Heart right ventricle (tissue), 16 donors: ENCODE measurements at regions not wholly inside any gene's neighbourhood (a gene's known extent, or its start where the extent isn't known, plus 50 kb on each side); places are given as distances from the start of the nearest gene placed in this dataset.

ENCODE experiments used
- ATAC-seq, 8 donors: fragments of 200-7000 bp; cut with Tn5 transposase; one replicate each; pipeline ENCODE4 v1.9.1; 2020; ENCODE audit warnings: mild to moderate bottlenecking in 8 of 8, moderate library complexity in 8 of 8, moderate number of reproducible peaks in 1 of 8
- DNase-seq, 2 donors: peaks; one replicate each; pipeline ENCODE4 v3.0.0-alpha.2; 2020
- H3K27ac ChIP-seq, 10 donors: fragments of 200-600 bp; sonication (generic) in 2 of 10; one replicate each; pipeline versions ENCODE4 v1.5.0 to v1.8.0; 2020 to 2022; ENCODE audit warnings: mild to moderate bottlenecking in 3 of 10
- H3K27me3 ChIP-seq, 7 donors: fragments of 200-600 bp; one replicate each; pipeline ENCODE4 v1.8.0; 2021 to 2022; ENCODE audit warnings: mild to moderate bottlenecking in 2 of 7
- H3K36me3 ChIP-seq, 9 donors: fragments of 200-600 bp; sonication (generic) in 1 of 9; one replicate each; pipeline versions ENCODE4 v1.5.0 to v1.8.0; 2020 to 2022; ENCODE audit warnings: mild to moderate bottlenecking in 2 of 9
- H3K4me1 ChIP-seq, 9 donors: fragments of 200-600 bp; sonication (generic) in 1 of 9; one replicate each; pipeline versions ENCODE4 v1.5.0 to v1.8.0; 2020 to 2022; ENCODE audit warnings: mild to moderate bottlenecking in 4 of 9
- H3K4me3 ChIP-seq, 10 donors: fragments of 200-600 bp; sonication (generic) in 2 of 10; one replicate each; pipeline versions ENCODE4 v1.5.0 to v1.8.0; 2020 to 2022; ENCODE audit warnings: mild to moderate bottlenecking in 7 of 10, moderate library complexity in 2 of 10
- H3K9me3 ChIP-seq, 11 donors: fragments of 200-600 bp in 10 of 11; sonication (generic) in 2 of 11; one replicate each; pipeline versions ENCODE4 v1.5.0 to v1.8.0; 2013 to 2022; ENCODE audit warnings: mild to moderate bottlenecking in 2 of 11, control low read depth in 1 of 11, moderate library complexity in 1 of 11
- WGBS, 2 donors: extraction: QIAGEN DNeasy Blood & Tissue Kit; methylation state at CpG; one replicate each; pipeline ENCODE4 v1.1.7; 2013; ENCODE audit warnings: inconsistent platforms in 1 of 2; 5-methylcytosine and 5-hydroxymethylcytosine counted together
- intact Hi-C, 10 donors: fragments of 100-400 bp; cut with DNase I; formaldehyde crosslinking; loops; one replicate each; pipeline versions ENCODE4 v1.11.1 to v1.14.2; 2022
- TF ChIP-seq, protein P1 (sequence below), 9 donors: fragments of 200-600 bp; sonication (generic) in 2 of 9; IDR thresholded peaks; one replicate each; pipeline versions ENCODE4 v1.5.0 to v1.8.0; 2021 to 2022; ENCODE audit warnings: antibody characterized with exemption in 9 of 9, mild to moderate bottlenecking in 5 of 9, moderate library complexity in 1 of 9
- donor health status: Arrhythmogenic right ventricular cardiomyopathy.
- donor health status: ischemic (EF 13 %, LVEDD 7.1; RV severe dilation, severe dysfunction).
- donor health status: healthy with polysubstance abuse.
- donor health status: DM: no; HTN: yes; CAD: no.
- donor health status: DM: no; HTN: no; CAD: no.
- donor health status: ischemic (EF 25% LVEDD 6.9; RV normal size, moderate dysfunction).
- donor health status: ischemic (EF 25% LVEDD 5.7; RV mildly dilated, moderate dysfunction).
- donor health status: healthy.
- donor health status: DM: yes; HTN: yes; CAD: no.
- donor health status: Ischemic cardiomyopathy.
- donor health status: ischemic (EF 35%, LVEDD 5.7; RV mildly dilated, moderate dysfunction).
- donor health status: nonischemic (EF 11% LVEDD 7.7; RV severe dilation, severe dysfunction).
- donor health status: DM: yes; HTN: yes; CAD: no.
- donor health status: PGD.
- donor health status: ischemic (EF 29% LVEDD 5.4; RV normal size, mild dysfunction).
- donor health status: nonischemic (EF 23%, LVEDD 6.1; RV moderate dilation, normal function).

DNA sequence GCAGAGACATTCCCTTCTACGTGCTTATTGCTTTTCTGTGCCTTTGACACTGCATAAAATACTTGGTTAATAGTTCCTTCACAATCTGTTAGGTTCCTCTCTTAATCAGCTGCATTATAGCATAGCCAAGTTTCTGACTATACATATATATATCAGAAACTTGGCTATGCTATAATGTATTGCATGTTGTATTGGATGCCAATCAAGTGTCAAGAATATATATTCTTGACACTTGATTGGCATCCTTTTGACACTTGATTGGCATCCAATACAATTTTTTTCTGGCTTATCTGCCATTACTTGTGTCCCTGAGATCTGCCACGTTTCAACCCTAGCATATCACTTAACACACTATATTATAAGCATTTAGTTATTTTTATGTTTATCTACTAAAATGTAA lies 949.7 kb upstream of the TENM4 start:
- no peak for DNase-seq
- no peaks in the 10 kb centered on the region for H3K4me1 ChIP-seq
- no peak overlapping the region for H3K27ac ChIP-seq
- no peak overlapping the region for H3K4me3 ChIP-seq
- no peak for ATAC-seq
- H3K9me3 ChIP-seq: peaks cover 0 to 4% (median 0%) of the 10 kb centered on the region in 11 donors
- WGBS, 2 donors: 51 to 53% methylated on average over 2 of the region's 2 CpGs
- no peaks in the 10 kb centered on the region for H3K36me3 ChIP-seq
- TF ChIP-seq, protein P1, sequence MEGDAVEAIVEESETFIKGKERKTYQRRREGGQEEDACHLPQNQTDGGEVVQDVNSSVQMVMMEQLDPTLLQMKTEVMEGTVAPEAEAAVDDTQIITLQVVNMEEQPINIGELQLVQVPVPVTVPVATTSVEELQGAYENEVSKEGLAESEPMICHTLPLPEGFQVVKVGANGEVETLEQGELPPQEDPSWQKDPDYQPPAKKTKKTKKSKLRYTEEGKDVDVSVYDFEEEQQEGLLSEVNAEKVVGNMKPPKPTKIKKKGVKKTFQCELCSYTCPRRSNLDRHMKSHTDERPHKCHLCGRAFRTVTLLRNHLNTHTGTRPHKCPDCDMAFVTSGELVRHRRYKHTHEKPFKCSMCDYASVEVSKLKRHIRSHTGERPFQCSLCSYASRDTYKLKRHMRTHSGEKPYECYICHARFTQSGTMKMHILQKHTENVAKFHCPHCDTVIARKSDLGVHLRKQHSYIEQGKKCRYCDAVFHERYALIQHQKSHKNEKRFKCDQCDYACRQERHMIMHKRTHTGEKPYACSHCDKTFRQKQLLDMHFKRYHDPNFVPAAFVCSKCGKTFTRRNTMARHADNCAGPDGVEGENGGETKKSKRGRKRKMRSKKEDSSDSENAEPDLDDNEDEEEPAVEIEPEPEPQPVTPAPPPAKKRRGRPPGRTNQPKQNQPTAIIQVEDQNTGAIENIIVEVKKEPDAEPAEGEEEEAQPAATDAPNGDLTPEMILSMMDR (IDR thresholded peaks at IDR 0.05): no peak
- intact Hi-C loops: no loop called here
- H3K27me3 ChIP-seq: peaks cover 0 to 4% (median 0%) of the 10 kb centered on the region in 7 donors

DNA sequence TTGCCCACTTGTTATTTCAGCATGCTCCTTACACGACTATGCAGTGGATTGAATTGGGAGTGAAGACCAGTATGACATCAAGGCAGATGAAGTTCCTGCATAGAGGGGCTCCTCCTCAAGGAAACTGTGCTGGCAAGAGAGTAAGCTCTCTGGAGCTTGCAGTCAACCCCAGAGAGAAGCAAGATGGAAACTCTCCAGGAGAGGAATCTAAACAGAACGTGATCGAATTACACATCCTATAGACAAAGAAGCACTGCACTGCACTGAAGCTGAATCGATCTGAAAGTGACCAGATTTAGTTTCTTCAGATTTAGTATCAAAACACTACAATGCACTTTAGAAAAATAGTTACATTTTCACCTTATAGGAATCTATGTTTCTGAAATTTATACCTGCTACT lies 947.7 kb upstream of the TENM4 start:
- no peak overlapping the region for H3K4me3 ChIP-seq
- DNase-seq: no peak
- 65 to 71% methylated on average over 4 of the region's 4 CpGs for WGBS, 2 donors
- TF ChIP-seq, protein P1 (IDR thresholded peaks at IDR 0.05): no peak
- H3K36me3 ChIP-seq: no peaks in the 10 kb centered on the region
- intact Hi-C loops: no loop called here
- H3K27ac ChIP-seq: no peak overlapping the region
- H3K4me1 ChIP-seq: no peaks in the 10 kb centered on the region
- H3K9me3 ChIP-seq: peaks cover 0 to 4% (median 0%) of the 10 kb centered on the region in 11 donors
- ATAC-seq: no peak
- peaks cover 0 to 4% (median 0%) of the 10 kb centered on the region in 7 donors for H3K27me3 ChIP-seq

DNA sequence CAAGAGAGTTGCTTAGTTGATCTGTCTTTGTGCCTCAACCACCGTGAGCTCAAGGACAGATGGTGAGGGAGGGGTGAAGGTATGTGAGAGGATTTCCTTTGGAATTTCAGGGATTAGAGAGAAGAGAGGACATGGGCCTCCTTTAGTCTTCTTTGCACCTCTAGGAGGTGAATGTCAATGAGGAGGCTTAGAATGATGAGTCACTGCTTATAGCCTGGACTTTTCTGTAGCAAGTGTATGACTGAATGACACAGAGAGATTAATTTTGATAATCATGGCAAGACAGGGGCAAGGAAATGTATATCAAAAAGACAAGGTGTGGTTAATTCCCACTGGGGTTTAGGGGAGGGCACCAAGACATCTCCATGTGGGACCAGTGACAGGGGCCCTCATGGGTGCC lies 947.3 kb upstream of the TENM4 start:
- 72 to 76% methylated on average over 1 of the region's 1 CpG for WGBS, 2 donors
- H3K4me1 ChIP-seq: no peaks in the 10 kb centered on the region
- H3K4me3 ChIP-seq: no peak overlapping the region
- H3K36me3 ChIP-seq: no peaks in the 10 kb centered on the region
- H3K27me3 ChIP-seq: peaks cover 0 to 4% (median 0%) of the 10 kb centered on the region in 7 donors
- no peak overlapping the region for H3K27ac ChIP-seq
- no peak for ATAC-seq
- no peak for DNase-seq
- H3K9me3 ChIP-seq: peaks cover 0 to 4% (median 0%) of the 10 kb centered on the region in 11 donors
- intact Hi-C loops: no loop called here
- TF ChIP-seq, protein P1 (IDR thresholded peaks at IDR 0.05): no peak

DNA sequence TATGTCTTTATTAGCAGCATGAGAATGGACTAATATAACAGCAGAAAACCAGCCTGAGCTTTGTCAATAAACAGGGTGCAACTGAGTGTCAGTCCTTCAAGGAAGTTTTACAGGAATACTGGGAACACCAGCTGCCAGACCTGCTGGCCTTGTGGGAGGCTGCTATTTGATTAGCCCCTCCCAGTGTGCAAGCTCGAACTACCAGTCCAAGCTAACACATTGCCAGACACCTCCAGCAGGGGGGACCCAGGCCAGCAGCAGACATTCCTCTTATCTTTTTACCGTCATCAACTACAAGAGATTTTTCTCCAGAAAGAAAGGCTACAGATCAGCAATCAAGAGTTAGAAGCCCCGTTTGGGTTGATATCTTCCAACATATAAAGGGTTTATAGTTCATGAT lies 942.8 kb upstream of the TENM4 start:
- no peak overlapping the region for H3K4me3 ChIP-seq
- intact Hi-C loops: loop anchor here in 1 of 10 donors (5.0 kb wide), 1 partner anchor 269 kb away; no protein-coding TSS in a partner anchor
- no peaks in the 10 kb centered on the region for H3K36me3 ChIP-seq
- H3K27ac ChIP-seq: no peak overlapping the region
- no peaks in the 10 kb centered on the region for H3K27me3 ChIP-seq
- DNase-seq (no peak), ATAC-seq (no peak)
- H3K4me1 ChIP-seq: no peaks in the 10 kb centered on the region
- 28 to 29% methylated on average over 3 of the region's 3 CpGs for WGBS, 2 donors
- TF ChIP-seq, protein P1 (IDR thresholded peaks at IDR 0.05): no peak
- H3K9me3 ChIP-seq: peaks cover 0 to 4% (median 0%) of the 10 kb centered on the region in 11 donors
